Activated gamma-delta T cell treated with Interleukin-2 at 50 U/mL for 16 hours (primary cell): ENCODE measurements at regions not wholly inside any gene's neighbourhood (a gene's known extent, or its start where the extent isn't known, plus 50 kb on each side); places are given as distances from the start of the nearest gene placed in this dataset.
"Not testable (repeated sequence)": the region's sequence is repeated elsewhere in the genome, so short reads cannot be mapped to it uniquely, and the experiment has no call there.

Experiments used
- DNase-seq: peaks from one replicate; pipeline ENCODE4 v3.0.0-alpha.2; 2020

DNA sequence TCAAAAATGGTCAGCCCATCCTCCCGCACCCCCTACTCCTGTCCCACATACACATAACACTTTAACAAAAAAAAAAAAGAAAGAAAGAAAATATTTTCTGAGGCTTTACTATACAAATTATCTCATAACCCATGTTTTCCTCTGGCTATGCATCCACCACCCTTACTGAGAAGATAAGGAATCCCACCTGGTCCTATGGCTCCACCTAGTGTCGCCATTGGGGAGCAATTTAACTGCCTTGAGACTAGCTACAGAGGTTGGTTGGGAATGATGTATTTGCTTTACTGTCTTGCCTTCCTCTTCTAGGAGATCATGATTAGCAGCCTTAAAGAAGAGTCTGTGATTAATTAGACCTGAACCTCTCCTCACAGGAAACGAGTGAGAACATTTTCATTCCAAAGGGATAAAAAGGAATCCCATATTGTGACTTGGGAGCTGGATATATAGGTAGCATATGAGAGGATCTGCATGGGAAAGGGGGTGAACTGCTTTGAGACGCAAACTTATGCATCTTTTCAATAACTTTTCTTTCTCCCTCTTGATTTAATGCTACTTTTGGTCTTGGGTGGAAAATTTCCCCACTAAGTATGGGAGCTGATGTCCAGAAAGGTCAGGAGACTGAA is 77.7 kb upstream of the SELENOP start:
- peak; percentile 55 for DNase-seq

DNA sequence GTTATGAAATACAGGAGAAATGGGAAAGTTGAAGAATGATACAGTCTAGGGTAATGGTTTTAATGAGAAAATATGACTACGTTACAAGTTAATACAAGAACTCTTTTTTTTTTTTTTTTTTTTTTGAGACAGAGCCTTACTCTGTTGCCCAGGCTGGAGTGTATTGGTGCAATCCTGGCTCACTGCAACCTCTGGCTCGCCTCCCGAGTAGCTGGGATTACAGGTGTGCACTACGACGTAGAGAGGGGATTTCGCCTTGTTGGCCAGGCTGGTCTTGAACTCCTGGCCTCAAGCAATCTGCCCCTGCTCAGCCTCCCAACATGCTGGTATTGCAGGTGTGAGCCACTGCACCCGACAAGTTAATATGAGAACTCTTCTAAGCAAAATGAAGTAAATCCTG is 77.1 kb upstream of the SELENOP start:
- no peak for DNase-seq

DNA sequence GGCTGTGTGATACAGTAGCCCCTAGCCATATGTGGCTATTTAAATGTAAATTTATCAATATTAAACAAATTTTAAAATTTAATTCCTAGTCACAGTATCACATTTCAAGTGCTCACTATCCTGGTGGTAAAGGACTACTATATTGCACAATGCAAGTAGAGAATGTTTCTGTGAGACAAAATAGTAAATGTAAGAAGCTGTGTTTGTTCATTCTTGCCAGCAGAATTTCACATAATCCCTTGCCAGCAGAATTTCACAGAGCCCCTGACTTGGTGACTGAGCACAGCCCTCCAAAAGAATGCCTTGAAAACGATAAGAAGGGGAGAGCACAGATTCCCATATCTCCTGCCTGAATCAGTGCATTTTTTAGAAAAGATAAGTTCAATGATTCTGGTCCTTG is 75.9 kb upstream of the SELENOP start:
- no peak for DNase-seq

DNA sequence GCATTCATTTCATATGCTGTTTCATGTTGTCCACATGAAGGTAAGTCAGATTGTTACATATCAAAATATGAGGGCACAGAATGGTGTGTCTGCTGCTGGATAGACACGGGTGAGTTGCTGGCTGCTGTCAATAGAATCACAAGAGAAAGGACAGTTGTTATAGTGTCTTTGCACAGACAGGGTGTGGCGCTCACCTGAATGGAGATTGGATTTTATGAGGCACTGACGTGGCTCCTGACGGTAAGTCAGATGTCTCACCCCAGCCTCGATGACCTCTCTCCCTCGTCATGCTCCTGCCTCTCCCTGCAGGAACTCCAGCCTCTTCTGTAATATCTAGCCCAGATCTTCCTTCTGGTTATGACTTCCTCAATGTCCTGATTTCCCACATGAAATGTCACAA is 75.4 kb upstream of the SELENOP start:
- DNase-seq, result no peak

DNA sequence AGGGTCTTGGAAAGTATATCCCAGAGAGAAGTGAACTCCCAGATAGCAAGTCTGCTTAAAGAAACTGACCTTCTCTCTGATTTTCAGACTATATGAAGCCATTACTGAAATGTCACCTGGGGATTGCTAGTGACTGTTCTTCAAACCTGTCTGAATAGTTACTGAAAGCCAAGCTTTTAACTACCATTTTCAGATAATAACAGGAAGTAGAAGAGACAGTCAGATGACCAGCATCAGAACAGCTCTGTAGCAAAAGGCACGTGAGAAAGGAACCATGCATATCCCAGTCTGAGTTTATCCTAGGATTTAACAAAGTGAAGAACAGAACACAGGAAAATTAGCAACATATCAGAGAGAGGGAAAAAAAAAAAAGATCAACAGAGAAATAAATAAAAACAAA is 74.9 kb upstream of the SELENOP start:
- no peak for DNase-seq

DNA sequence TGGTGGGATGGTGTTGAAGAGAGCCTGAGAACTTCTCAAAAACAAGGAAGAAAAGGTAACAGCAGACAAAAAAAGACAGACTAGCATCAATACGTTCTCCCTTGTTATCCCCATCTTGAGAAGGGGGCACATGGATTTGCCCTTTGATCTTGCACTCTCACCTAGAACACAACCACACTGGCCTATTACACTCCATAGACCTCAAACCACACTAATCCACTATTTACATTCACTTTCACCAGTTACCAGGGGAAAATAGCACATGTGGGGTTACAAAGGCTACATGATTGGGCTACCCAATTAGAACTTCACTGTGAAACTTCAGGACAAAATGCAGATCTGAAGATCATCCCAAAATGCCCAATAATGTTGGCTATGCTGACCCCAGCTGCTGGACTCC is 72.6 kb upstream of the SELENOP start:
- no peak for DNase-seq

DNA sequence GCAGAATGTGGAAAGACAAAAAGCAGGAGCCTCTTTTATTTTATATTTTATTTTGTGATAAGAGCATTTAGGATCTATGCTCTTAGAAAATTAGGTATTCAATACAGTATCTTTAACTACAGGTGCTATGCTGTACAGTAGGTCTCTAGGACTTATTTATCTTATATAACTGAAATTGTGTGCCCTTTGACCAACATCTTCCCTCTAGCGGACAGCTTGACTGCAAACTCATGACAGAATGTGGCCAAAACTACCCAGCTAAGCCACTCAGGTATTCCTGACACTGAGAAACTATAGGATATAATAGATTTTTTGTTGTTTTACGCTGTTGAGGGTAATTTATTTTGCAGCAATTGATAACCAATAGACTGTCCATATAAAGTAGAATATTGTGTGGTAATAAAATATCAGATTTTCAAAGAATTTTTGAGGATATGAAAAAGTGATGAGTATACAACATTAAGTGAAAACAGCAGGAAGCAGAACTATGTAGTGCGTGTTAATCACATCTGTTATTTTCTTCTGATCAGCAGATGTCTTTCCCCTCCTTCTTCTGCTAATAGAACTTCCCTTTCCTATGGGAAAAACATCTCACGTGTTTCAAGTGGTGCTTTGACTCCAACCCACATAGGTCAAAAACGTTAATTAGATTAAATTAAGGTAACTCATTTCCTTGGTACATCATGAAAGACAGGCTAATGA is 69.9 kb upstream of the SELENOP start:
- DNase-seq, result no peak

DNA sequence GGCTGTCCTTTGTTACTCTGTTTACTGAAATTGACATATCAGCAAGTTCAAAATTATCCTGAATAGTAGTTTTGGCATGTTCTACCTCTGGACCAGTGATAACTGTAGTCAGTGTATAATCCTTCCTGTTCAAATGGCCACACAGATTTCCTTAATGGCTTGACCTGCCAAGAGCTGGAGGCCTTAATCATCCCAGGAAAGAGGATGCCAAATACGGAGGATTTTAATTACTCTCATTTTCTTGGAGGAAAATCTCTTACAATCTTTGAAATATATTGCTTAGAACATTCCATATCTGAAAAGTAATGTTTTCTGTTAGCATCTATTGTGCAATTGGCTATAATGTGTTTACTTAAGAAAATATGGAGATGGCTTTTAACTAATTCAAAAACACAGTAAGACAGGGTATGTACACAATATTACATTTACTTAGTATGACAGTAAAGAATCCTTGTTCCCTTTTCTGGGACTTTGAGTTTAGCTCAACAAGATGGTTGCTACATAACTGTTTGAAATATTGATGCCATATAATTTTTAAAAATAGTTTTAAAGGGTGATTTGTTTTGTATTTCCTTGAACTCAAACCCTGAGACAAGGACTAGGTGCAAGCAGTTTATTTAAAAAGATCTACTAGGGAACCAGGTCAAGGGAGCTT is 68.9 kb upstream of the SELENOP start:
- no peak for DNase-seq

DNA sequence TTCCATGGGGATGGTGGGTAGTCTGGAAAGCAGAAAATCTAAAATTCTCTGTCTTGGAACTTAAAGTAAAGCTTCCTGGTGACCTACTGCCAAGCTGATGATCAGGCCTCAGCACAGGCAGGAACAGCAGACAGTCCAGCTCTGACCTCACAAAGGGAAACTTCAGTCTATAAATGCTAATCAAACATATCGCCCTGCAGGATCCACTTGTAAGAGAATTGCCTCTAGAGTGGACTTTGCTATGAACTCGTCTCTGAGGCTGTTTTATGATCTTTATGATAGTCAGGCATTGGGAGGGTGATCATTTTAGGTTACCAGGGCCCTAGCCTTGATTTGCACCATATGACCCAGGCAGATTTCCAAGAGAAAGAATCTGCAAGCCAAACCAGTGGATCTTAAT is 67.6 kb upstream of the SELENOP start:
- DNase-seq, result no peak

DNA sequence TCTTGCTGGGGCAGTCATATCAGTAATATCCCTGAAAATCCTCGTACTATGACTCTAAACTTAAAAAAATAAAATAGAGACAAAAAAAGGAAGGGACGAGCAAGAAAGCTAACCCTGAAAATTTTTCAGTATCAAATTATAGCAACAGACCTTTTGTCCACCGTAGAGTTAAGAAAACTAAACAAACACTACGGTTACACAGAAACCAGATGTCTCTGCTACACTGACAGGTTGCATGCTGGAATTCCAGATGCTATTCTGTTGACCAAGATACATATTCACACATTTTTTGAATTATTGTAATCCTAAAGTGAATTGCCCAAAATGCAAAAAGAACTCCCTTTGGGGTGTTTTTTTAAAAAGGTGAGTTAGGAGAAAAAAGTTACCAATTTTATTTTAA is 66.9 kb upstream of the SELENOP start:
- DNase-seq, result no peak

DNA sequence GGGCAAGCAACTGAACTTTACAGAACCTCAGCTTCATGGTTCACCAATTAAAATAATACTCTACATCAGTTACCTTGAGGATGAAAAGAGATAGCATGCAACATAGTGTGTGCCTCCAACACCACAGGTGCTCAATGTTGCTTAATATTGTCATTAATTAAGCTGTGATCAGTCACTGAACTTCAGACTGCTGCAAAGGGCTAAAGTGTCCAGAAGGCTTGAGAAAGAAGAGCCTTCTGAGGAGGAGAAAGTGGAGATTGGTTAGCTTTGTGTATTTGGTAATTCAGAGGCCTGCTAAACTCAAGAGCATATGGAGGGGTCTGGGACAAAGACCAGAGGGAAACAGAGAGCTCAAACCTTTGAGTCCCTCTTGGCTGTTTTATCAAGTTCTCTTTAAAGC is 66.3 kb upstream of the SELENOP start:
- no peak for DNase-seq

DNA sequence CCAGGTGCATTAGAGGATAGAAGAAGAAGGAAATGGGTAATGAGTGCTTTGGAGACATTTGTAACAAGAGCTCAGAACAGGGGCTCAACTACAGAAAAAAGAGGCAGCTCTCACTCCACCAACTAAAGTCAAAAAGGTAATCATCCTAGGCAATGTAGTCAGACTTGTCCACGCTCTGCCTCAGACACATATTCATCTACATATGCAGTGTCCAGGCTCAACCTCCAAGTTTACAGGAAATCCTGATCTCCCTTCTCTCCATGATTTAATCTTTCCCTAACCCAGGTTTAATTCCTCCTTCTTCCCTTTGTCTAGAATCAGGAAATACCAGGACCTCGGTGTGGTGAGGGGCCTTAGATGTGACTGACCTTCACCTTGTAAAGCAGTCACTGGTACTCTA is 65.7 kb upstream of the SELENOP start:
- DNase-seq, result no peak

DNA sequence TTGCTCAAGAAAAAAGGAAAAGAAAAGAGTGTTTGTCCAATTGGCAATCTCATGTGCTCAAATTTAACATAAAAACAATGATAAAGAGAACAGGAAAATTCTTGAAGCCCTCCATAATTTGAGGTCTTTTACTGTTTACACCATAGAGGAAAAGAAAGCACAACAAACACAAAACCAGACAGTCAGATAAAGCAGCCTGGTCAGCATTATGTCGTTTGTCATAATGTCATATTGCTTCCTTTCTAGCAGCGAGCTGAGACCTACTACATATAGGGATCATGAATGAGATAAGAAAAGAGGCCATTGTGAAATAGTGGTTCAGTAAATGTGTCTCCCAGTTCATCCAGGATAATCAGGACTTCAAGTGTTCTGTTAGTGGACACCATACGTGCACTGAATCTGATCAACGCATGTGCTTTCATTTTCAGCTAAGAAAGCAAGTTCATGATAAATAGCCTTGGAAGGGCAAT is 64.7 kb upstream of the SELENOP start:
- DNase-seq, result no peak

DNA sequence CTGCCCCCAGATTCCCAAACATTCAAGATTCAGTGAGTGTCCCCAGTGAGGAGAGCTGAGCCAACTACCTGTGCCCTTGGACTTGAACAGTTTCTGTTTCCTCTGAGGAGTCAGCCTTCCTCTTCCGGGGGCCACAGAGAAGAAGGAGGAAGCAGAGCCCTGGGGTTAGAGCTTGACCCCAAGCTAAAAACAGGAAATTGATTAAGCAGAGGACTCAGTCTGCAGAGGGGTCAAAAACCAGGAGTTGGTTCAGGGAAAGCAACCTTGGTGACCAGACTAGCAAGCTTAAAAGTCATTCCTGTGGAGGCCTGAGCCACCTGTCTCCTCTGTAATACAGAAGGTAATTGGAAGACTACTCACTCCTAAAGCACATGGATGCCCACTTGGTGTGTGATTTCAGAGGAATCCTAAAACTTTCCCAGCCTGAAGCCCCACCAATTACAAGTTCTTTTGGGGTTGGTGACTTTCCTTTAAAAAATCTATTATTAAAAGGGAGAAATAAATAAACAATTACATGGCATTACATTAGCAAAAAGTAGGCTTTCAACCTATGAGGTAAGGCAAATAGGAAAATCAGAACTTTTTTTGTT is 64.2 kb upstream of the SELENOP start:
- no peak for DNase-seq

DNA sequence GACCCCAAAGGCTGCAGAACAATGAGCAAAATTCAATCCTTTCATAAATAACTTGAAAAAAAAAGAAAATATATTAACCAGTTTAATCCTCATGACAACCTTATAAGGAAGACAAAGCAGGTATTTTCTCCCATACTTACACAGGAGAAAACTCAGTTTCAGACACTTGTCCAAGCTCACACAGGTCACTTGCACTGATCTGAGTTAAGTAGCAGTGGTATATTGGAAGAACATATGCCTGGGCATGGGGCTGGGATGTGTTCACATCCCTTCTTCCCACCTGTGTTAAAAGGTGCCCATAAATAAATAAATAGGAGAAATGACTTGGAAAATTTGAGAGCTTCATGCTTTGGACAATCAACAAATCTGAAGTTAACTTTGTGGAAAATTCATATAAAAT is 63.5 kb upstream of the SELENOP start:
- DNase-seq, result no peak

DNA sequence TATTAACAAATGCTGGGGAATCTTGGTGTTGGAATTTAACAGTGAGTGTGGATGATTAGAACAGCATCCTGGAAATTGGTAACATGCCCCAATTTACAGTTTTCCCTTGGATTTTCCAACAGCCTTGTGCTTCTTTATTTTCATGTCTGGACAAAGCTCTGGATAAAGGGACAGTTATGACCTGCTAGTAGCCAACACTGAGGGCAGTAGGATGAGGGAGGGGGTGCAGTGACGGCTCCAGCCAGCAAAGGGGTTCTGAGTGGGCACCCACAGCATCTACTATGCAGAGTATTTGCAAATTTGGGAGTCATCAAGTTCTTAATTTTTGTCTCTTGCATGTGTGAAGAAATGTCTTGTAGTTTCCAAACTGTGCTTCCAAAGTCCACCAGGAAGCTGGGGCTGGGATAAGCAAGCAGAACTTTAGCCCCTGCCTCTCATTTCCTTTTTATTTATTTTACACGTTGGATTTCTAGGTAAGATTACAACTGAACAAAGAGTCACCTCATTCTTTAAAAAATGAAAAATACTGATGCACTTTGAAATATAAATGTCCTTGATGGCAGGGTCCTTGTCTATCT is 63.0 kb upstream of the SELENOP start:
- DNase-seq, result no peak

DNA sequence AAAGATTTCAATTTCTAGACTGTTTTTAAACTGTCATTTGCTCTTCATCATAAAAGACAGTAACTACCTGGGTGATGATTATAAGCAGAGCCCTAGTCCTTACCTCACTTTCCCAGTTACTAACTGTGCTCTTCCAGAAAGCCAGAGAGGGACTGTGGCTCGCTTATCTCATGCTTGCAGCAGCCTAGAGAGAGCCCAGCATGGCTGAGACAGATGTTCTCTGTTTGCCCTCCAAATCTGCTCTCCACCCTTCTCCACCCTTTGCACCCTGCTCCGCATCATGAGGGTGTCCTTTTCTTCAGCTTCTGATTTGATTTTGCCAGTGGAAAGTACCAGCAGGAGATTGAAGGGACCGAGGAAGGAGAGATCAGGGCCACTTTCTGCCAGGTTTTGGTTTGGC is 61.2 kb upstream of the SELENOP start:
- DNase-seq, result no peak

DNA sequence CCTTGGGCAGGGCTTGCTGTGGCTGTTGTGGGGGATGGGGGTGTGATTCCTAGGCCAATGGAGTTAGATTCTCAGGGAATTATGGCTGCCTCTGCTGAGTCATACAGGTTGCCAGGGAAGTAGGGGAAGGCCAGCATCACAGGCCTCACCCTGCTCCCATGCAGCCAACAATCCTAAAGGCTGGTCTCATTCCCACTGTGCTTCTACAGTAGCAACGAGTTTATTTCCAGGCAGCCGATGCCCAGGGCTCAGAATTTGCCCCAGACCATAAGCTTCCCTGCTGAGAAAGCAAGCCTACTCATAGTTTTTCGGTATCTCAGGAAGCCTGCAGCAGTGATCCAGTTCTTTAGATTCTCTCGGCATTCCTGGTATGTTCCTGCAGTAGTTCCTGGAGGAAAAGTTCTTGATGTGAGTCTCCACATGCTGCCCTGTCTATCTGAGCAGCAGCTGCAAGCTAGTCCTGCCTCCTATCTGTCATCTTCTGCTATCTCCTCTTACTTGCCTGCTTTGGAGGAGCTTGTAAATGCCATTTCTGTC is 59.3 kb upstream of the SELENOP start:
- DNase-seq, result no peak

DNA sequence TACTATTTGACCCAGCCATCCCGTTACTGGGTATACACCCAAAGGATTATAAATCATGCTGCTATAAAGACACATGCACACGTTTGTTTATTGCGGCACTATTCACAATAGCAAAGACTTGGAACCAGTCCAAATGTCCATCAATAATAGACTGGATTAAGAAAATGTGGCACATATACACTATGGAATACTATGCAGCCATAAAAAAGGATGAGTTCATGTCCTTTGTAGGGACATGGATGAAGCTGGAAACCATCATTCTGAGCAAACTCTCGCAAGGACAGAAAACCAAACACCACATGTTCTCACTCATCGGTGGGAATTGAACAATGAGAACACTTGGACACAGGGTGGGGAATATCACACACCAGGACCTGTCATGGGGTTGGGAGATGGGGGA is 56.7 kb upstream of the SELENOP start:
- DNase-seq, result not testable (repeated sequence)

DNA sequence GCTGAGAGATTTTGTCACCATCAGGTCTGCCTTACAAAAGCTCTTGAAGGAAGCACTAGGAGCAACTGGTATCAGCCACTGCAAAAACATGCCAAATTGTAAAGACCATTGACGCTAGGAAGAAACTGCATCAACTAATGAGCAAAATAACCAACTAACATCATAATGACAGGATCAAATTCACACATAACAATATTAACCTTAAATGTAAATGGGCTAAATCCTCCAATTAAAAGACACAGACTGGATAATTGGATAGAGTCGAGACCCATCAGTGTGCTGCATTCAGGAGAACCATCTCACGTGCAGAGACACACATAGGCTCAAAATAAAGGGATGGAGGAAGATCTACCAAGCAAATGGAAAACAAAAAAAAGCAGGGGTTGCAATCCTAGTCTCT is 53.1 kb upstream of the SELENOP start:
- DNase-seq, result not testable (repeated sequence)
